H1 (cell line): ENCODE measurements at regions not wholly inside any gene's neighbourhood (a gene's known extent, or its start where the extent isn't known, plus 50 kb on each side); places are given as distances from the start of the nearest gene placed in this dataset.

Source experiments
- E2F6 ChIP-seq: IDR thresholded peaks from 2 replicates; pipeline ENCODE4 v1.6.1; 2012; ENCODE audit warnings: inconsistent platforms
- ZNF274 ChIP-seq: IDR thresholded peaks from 2 replicates; pipeline ENCODE4 v1.7.0; 2012; ENCODE audit warnings: low read length, borderline replicate concordance; ENCODE audit errors: extremely low read depth

GRCh38 chr7:25830215-25830614 is 321.8 kb upstream of the NFE2L3 start (continued):
- TF ChIP-seq E2F6 (no peak), ZNF274 (no peak)
